ENCODE measurements at regions not wholly inside any gene's neighbourhood (a gene's known extent, or its start where the extent isn't known, plus 50 kb on each side); places are given as distances from the start of the nearest gene placed in this dataset.

DNA sequence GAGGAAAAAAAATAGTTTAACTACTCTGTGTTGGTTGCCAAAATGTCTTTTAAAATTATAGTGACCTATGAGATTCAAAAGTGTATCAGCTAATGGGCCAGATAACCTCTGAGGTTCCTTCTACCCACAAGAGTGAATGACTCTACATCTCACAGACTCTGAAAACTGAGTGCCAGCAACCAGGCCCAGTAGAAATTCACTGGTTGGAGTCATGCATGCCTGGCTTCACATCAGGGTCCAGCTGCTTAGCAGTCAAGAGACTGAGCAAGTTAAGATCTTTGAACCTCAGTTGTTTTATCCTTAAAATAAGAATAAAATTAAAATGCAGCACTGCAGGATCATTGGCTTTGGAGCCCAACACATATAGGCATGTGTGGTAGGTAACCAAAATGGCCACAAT, 342.6 kb upstream of the NFIA start:
- H3K9me2 ChIP-seq (ENCODE audit: insufficient read depth), result no peaks in the 10 kb centered on the region
- H3K4me1 ChIP-seq (replicated peaks; ENCODE audit: insufficient read depth), result no peaks in the 10 kb centered on the region
- H3K27me3 ChIP-seq (ENCODE audit: insufficient read depth, low read depth), result no peaks in the 10 kb centered on the region
- ChIA-PET POLR2A (ENCODE audit: unreplicated experiment) (no interaction called here), CTCF (no interaction called here)
- no peaks in the 10 kb centered on the region for H3K36me3 ChIP-seq (ENCODE audit: low read depth)
- no peak overlapping the region for H3K4me2 ChIP-seq
- no peak overlapping the region for H3K4me3 ChIP-seq
- intact Hi-C loops (cut with micrococcal nuclease; ENCODE audit: unreplicated experiment), result no loop called here
- no peak overlapping the region for H3K27ac ChIP-seq
- no TSS peak for BruUV-seq (replicated peaks)
- H4K20me1 ChIP-seq (ENCODE audit: insufficient read depth), result no peaks in the 10 kb centered on the region
- no peak overlapping the region for H2AFZ ChIP-seq
- TF ChIP-seq EZH2 (IDR thresholded peaks at IDR 0.05; ENCODE audit: low read depth), result no peak
- TF ChIP-seq, protein P1, sequence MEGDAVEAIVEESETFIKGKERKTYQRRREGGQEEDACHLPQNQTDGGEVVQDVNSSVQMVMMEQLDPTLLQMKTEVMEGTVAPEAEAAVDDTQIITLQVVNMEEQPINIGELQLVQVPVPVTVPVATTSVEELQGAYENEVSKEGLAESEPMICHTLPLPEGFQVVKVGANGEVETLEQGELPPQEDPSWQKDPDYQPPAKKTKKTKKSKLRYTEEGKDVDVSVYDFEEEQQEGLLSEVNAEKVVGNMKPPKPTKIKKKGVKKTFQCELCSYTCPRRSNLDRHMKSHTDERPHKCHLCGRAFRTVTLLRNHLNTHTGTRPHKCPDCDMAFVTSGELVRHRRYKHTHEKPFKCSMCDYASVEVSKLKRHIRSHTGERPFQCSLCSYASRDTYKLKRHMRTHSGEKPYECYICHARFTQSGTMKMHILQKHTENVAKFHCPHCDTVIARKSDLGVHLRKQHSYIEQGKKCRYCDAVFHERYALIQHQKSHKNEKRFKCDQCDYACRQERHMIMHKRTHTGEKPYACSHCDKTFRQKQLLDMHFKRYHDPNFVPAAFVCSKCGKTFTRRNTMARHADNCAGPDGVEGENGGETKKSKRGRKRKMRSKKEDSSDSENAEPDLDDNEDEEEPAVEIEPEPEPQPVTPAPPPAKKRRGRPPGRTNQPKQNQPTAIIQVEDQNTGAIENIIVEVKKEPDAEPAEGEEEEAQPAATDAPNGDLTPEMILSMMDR (conservative IDR thresholded peaks at IDR 0.05), result no peak
- no peak for DNase-seq
- H3K9me3 ChIP-seq (ENCODE audit: insufficient read depth, low read depth), result no peaks in the 10 kb centered on the region
- H3K79me2 ChIP-seq (ENCODE audit: low read depth), result no peaks in the 10 kb centered on the region
- no peaks in the 10 kb centered on the region for H3F3A ChIP-seq (ENCODE audit: insufficient read depth, low read depth)

- no peaks in the 10 kb centered on the region for H3K9me3 ChIP-seq (ENCODE audit: insufficient read depth, low read depth)
- H3K36me3 ChIP-seq (ENCODE audit: low read depth), result no peaks in the 10 kb centered on the region
- DNase-seq, result no peak
- no TSS peak for BruUV-seq (replicated peaks)
- CTCF ChIA-PET, result no interaction called here
- no peaks in the 10 kb centered on the region for H4K20me1 ChIP-seq (ENCODE audit: insufficient read depth)
- H3K27me3 ChIP-seq (ENCODE audit: insufficient read depth, low read depth), result no peaks in the 10 kb centered on the region
- TF ChIP-seq, protein P1 (conservative IDR thresholded peaks at IDR 0.05), result no peak
- no peak for TF ChIP-seq EZH2 (IDR thresholded peaks at IDR 0.05; ENCODE audit: low read depth)
- no peaks in the 10 kb centered on the region for H3F3A ChIP-seq (ENCODE audit: insufficient read depth, low read depth)
- no peak overlapping the region for H3K27ac ChIP-seq
- POLR2A ChIA-PET (ENCODE audit: unreplicated experiment), result no interaction called here
- no peaks in the 10 kb centered on the region for H3K9me2 ChIP-seq (ENCODE audit: insufficient read depth)
- intact Hi-C loops (cut with micrococcal nuclease; ENCODE audit: unreplicated experiment), result no loop called here
- H3K4me3 ChIP-seq, result no peak overlapping the region
- no peaks in the 10 kb centered on the region for H3K79me2 ChIP-seq (ENCODE audit: low read depth)
- H3K4me1 ChIP-seq (replicated peaks; ENCODE audit: insufficient read depth), result peaks cover 3% of the 10 kb centered on the region; the same call in 1 of the 2 replicates
- no peak overlapping the region for H2AFZ ChIP-seq
- no peak overlapping the region for H3K4me2 ChIP-seq
Measured at GRCh38 chr1:60732977-60733401, 349.4 kb upstream of the NFIA start.

DNA sequence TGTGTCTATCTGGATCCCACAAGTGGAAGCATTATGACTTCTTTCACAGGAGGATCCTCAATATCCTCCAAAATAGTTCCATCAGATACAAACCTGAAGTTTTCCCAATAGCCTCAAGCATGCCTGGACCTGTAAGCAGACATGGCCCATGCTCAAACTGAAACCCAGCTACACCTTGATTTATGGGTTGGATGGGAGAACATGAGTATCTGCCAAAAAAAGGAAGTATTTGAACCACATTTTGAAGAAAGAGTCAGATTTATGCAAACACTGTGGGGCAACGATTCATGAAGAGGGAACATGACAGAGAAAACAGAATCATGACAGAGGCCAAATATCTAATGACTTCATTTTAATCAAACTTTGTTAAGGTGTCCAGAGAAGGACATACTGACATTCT, 351.0 kb upstream of the NFIA start:
- no TSS peak for BruUV-seq (replicated peaks)
- ChIA-PET CTCF (no interaction called here), POLR2A (ENCODE audit: unreplicated experiment) (no interaction called here)
- H3K9me3 ChIP-seq (ENCODE audit: insufficient read depth, low read depth), result no peaks in the 10 kb centered on the region
- H3K4me2 ChIP-seq, result no peak overlapping the region
- DNase-seq, result no peak
- H3K4me1 ChIP-seq (replicated peaks; ENCODE audit: insufficient read depth), result peaks cover 14% of the 10 kb centered on the region; the same call in 1 of the 2 replicates
- H3F3A ChIP-seq (ENCODE audit: insufficient read depth, low read depth), result no peaks in the 10 kb centered on the region
- no peak overlapping the region for H2AFZ ChIP-seq
- intact Hi-C loops (cut with micrococcal nuclease; ENCODE audit: unreplicated experiment), result no loop called here
- H4K20me1 ChIP-seq (ENCODE audit: insufficient read depth), result no peaks in the 10 kb centered on the region
- no peaks in the 10 kb centered on the region for H3K36me3 ChIP-seq (ENCODE audit: low read depth)
- no peaks in the 10 kb centered on the region for H3K79me2 ChIP-seq (ENCODE audit: low read depth)
- TF ChIP-seq, protein P1 (conservative IDR thresholded peaks at IDR 0.05), result no peak
- TF ChIP-seq EZH2 (IDR thresholded peaks at IDR 0.05; ENCODE audit: low read depth), result no peak
- H3K9me2 ChIP-seq (ENCODE audit: insufficient read depth), result no peaks in the 10 kb centered on the region
- H3K27ac ChIP-seq, result no peak overlapping the region
- no peaks in the 10 kb centered on the region for H3K27me3 ChIP-seq (ENCODE audit: insufficient read depth, low read depth)
- no peak overlapping the region for H3K4me3 ChIP-seq
